ENCODE measurements at regions not wholly inside any gene's neighbourhood (a gene's known extent, or its start where the extent isn't known, plus 50 kb on each side); places are given as distances from the start of the nearest gene placed in this dataset.

GRCh38 chr10:28958468-28958867 is 281.1 kb downstream of the BAMBI start:
- intact Hi-C loops (cut with micrococcal nuclease) = no loop called here

GRCh38 chr10:28959850-28960501 is 282.7 kb downstream of the BAMBI start:
- intact Hi-C loops (cut with micrococcal nuclease) = no loop called here

GRCh38 chr10:28962768-28963167 is 285.4 kb downstream of the BAMBI start:
- intact Hi-C loops (cut with micrococcal nuclease) = no loop called here

- intact Hi-C loops (cut with micrococcal nuclease) = no loop called here
Measured at GRCh38 chr10:28963539-28964221, 286.4 kb downstream of the BAMBI start.

GRCh38 chr10:28965937-28966336 is 288.6 kb downstream of the BAMBI start:
- intact Hi-C loops (cut with micrococcal nuclease) = no loop called here

- intact Hi-C loops (cut with micrococcal nuclease) = no loop called here
Measured at GRCh38 chr10:28967031-28967430, 289.7 kb downstream of the BAMBI start.

- intact Hi-C loops (cut with micrococcal nuclease) = no loop called here
Measured at GRCh38 chr10:28969413-28969812, 292.1 kb downstream of the BAMBI start.

GRCh38 chr10:28970231-28970630 is 292.9 kb downstream of the BAMBI start:
- intact Hi-C loops (cut with micrococcal nuclease) = no loop called here

GRCh38 chr10:28971255-28971654 is 293.9 kb downstream of the BAMBI start:
- intact Hi-C loops (cut with micrococcal nuclease) = no loop called here

GRCh38 chr10:28971764-28972163 is 294.4 kb downstream of the BAMBI start:
- intact Hi-C loops (cut with micrococcal nuclease) = no loop called here

- intact Hi-C loops (cut with micrococcal nuclease) = no loop called here
Measured at GRCh38 chr10:28973309-28973972, 296.1 kb downstream of the BAMBI start.

- intact Hi-C loops (cut with micrococcal nuclease) = no loop called here
Measured at GRCh38 chr10:28975891-28976531, 298.7 kb downstream of the BAMBI start.

GRCh38 chr10:28977518-28977917 is 300.2 kb downstream of the BAMBI start:
- intact Hi-C loops (cut with micrococcal nuclease) = no loop called here

GRCh38 chr10:28980264-28980663 is 302.9 kb downstream of the BAMBI start:
- intact Hi-C loops (cut with micrococcal nuclease) = no loop called here

GRCh38 chr10:28981007-28981406 is 303.7 kb downstream of the BAMBI start:
- intact Hi-C loops (cut with micrococcal nuclease) = no loop called here

- intact Hi-C loops (cut with micrococcal nuclease) = no loop called here
Measured at GRCh38 chr10:28982974-28983373, 305.7 kb downstream of the BAMBI start.

GRCh38 chr10:28983799-28984198 is 305.1 kb upstream of the LYZL1 start:
- intact Hi-C loops (cut with micrococcal nuclease) = no loop called here

GRCh38 chr10:28984431-28984830 is 304.4 kb upstream of the LYZL1 start:
- intact Hi-C loops (cut with micrococcal nuclease) = no loop called here

- intact Hi-C loops (cut with micrococcal nuclease) = no loop called here
Measured at GRCh38 chr10:28985137-28985885, 303.6 kb upstream of the LYZL1 start.

- intact Hi-C loops (cut with micrococcal nuclease) = no loop called here
Measured at GRCh38 chr10:28986117-28986792, 302.6 kb upstream of the LYZL1 start.

GRCh38 chr10:28986856-28987255 is 302.0 kb upstream of the LYZL1 start:
- intact Hi-C loops (cut with micrococcal nuclease) = no loop called here

Measured in T-helper 1 cell treated with Interleukin-12 subunit alpha and Interleukin-12 subunit beta and Interleukin-4 antibody, amounts not matched to agents 30 ng/mL and 1 ng/mL, for 36 hours (primary cell).